Neural progenitor cell (in vitro differentiated cells): ENCODE measurements at regions not wholly inside any gene's neighbourhood (a gene's known extent, or its start where the extent isn't known, plus 50 kb on each side); places are given as distances from the start of the nearest gene placed in this dataset.

Source experiments
- DNase-seq: peaks from one replicate; pipeline ENCODE4 v3.0.0-alpha.2; 2016; ENCODE audit warnings: low spot score
- H2AFZ ChIP-seq: fragments of 200-600 bp; sonication (generic); replicated peaks from 2 replicates; pipeline ENCODE4 v1.6.1; 2016; ENCODE audit warnings: antibody characterized with exemption
- H3F3A ChIP-seq: fragments of 200-600 bp; sonication (generic); 2 replicates; pipeline ENCODE4 v1.6.1; 2016; ENCODE audit warnings: antibody characterized with exemption, low read depth
- H3K27ac ChIP-seq: fragments of 200-600 bp; sonication (generic); 2 replicates; pipeline ENCODE4 v1.5.1; 2016; ENCODE audit warnings: mild to moderate bottlenecking
- H3K27me3 ChIP-seq: fragments of 200-600 bp; sonication (generic); 2 replicates; pipeline ENCODE4 v1.6.1; 2016; ENCODE audit warnings: mild to moderate bottlenecking, moderate library complexity
- H3K36me3 ChIP-seq: fragments of 200-600 bp; sonication (generic); 2 replicates; pipeline ENCODE4 v1.5.1; 2016
- H3K4me1 ChIP-seq: fragments of 200-600 bp; sonication (generic); 2 replicates; pipeline ENCODE4 v1.6.1; 2016; ENCODE audit warnings: mixed run types
- H3K4me2 ChIP-seq: fragments of 200-600 bp; sonication (generic); 2 replicates; pipeline ENCODE4 v1.6.1; 2016
- H3K4me3 ChIP-seq: fragments of 200-600 bp; sonication (generic); 2 replicates; pipeline ENCODE4 v1.5.1; 2016
- H3K79me2 ChIP-seq: fragments of 200-600 bp; sonication (generic); 2 replicates; pipeline ENCODE4 v1.6.1; 2016; ENCODE audit warnings: low read depth
- H3K9ac ChIP-seq: fragments of 200-600 bp; sonication (generic); 2 replicates; pipeline ENCODE4 v1.6.1; 2016
- H3K9me3 ChIP-seq: fragments of 200-600 bp; sonication (generic); 2 replicates; pipeline ENCODE4 v1.5.1; 2016; ENCODE audit warnings: low read depth
- H4K20me1 ChIP-seq: fragments of 200-600 bp; sonication (generic); 2 replicates; pipeline ENCODE4 v1.6.1; 2016; ENCODE audit warnings: low read depth
- H3K27ac Mint-ChIP-seq: 3 replicates; pipeline ENCODE4 v1.8.0; 2021; ENCODE audit warnings: mixed read lengths
- H3K27me3 Mint-ChIP-seq: 2 replicates; pipeline ENCODE4 v1.8.0; 2022; ENCODE audit warnings: low read depth, mild to moderate bottlenecking, inconsistent platforms, moderate library complexity, mixed read lengths; ENCODE audit not compliant: insufficient read depth
- H3K36me3 Mint-ChIP-seq: 3 replicates; pipeline ENCODE4 v1.8.0; 2021; ENCODE audit warnings: mixed read lengths
- H3K4me1 Mint-ChIP-seq: 3 replicates; pipeline ENCODE4 v1.8.0; 2021; ENCODE audit warnings: mixed read lengths
- H3K4me3 Mint-ChIP-seq: 3 replicates; pipeline ENCODE4 v1.8.0; 2021; ENCODE audit warnings: mild to moderate bottlenecking, moderate library complexity, mixed read lengths
- H3K9me3 Mint-ChIP-seq: 3 replicates; pipeline ENCODE4 v1.8.0; 2020; ENCODE audit warnings: mixed read lengths
- EZH2 ChIP-seq: fragments of 200-600 bp; sonication (generic); IDR thresholded peaks from 2 replicates; pipeline ENCODE4 v1.6.1; 2017; ENCODE audit warnings: antibody characterized with exemption, mild to moderate bottlenecking, moderate library complexity
- EZH2phosphoT487 ChIP-seq: fragments of 200-600 bp; sonication (generic); IDR thresholded peaks from 2 replicates; pipeline ENCODE4 v1.6.1; 2017; ENCODE audit warnings: antibody characterized with exemption
- TF ChIP-seq, protein P1 (sequence below): fragments of 200-600 bp; sonication (generic); IDR thresholded peaks from 2 replicates; pipeline ENCODE4 v1.5.1; 2017; ENCODE audit warnings: antibody characterized with exemption, mild to moderate bottlenecking

DNA sequence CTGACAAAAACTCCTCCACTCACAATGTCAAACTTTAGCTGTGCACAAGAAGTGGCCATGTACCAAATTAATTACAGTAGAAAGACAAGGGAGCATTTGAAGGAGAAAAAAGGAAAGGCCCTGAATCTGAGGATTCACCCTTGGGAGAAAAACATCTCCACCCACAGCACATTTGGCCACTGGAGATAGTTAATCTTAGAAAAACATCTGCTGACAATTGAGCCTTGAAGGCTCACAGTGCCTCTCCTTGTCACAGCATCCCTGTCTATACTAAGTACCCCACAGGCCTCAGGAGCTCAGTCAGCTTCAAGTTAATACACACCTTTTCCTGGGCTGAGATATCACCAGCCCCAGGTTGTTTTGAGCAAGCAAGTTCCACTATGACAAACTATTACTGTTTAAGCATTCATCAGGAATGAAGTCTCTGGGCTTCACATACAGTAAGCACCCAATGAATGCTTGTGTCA lies 78.1 kb upstream of the SETMAR start:
- H3K4me1 Mint-ChIP-seq, result peaks cover 14% of the 10 kb centered on the region
- Histone ChIP-seq H3K4me3 (no peak overlapping the region), H3K9ac (no peak overlapping the region), H3K9me3 (no peaks in the 10 kb centered on the region), H2AFZ (no peak overlapping the region), H3K79me2 (no peaks in the 10 kb centered on the region), H3K36me3 (no peaks in the 10 kb centered on the region), H3K27ac (no peak overlapping the region), H3K27me3 (no peaks in the 10 kb centered on the region), H3F3A (no peaks in the 10 kb centered on the region), H4K20me1 (no peaks in the 10 kb centered on the region), H3K4me1 (no peaks in the 10 kb centered on the region), H3K4me2 (no peak overlapping the region)
- H3K9me3 Mint-ChIP-seq, result no peaks in the 10 kb centered on the region
- no peak overlapping the region for H3K27ac Mint-ChIP-seq
- H3K27me3 Mint-ChIP-seq, result peaks cover 3% of the 10 kb centered on the region
- TF ChIP-seq, protein P1, sequence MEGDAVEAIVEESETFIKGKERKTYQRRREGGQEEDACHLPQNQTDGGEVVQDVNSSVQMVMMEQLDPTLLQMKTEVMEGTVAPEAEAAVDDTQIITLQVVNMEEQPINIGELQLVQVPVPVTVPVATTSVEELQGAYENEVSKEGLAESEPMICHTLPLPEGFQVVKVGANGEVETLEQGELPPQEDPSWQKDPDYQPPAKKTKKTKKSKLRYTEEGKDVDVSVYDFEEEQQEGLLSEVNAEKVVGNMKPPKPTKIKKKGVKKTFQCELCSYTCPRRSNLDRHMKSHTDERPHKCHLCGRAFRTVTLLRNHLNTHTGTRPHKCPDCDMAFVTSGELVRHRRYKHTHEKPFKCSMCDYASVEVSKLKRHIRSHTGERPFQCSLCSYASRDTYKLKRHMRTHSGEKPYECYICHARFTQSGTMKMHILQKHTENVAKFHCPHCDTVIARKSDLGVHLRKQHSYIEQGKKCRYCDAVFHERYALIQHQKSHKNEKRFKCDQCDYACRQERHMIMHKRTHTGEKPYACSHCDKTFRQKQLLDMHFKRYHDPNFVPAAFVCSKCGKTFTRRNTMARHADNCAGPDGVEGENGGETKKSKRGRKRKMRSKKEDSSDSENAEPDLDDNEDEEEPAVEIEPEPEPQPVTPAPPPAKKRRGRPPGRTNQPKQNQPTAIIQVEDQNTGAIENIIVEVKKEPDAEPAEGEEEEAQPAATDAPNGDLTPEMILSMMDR, result no peak
- no peak for TF ChIP-seq EZH2
- TF ChIP-seq EZH2phosphoT487, result no peak
- no peak for DNase-seq
- H3K36me3 Mint-ChIP-seq, result no peaks in the 10 kb centered on the region
- H3K4me3 Mint-ChIP-seq, result no peak overlapping the region

DNA sequence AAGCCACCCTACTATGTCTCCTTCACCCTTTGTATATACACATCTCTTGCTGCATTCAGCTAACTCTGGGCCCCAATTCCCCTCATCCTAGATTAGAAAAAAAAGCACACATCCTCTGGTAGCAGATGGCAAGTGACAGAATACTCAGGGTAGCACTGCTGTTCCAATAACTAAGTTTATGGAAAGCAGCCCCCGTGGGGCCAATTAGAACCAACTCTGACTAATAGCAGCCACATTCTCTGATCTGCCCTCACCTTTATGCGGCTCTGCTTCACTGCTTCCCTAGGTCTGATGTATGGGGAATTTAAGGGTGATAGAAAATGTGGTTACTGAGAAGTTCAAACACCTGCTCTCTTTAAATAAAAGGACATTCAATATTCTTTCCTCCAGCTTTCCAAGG lies 74.9 kb upstream of the SETMAR start:
- Mint-ChIP-seq H3K36me3 (no peaks in the 10 kb centered on the region), H3K4me3 (no peak overlapping the region), H3K27ac (no peak overlapping the region), H3K27me3 (peaks cover 3% of the 10 kb centered on the region), H3K9me3 (no peaks in the 10 kb centered on the region), H3K4me1 (peaks cover 4% of the 10 kb centered on the region)
- Histone ChIP-seq H3K4me3 (no peak overlapping the region), H3K4me1 (peaks cover 11% of the 10 kb centered on the region), H3K9me3 (no peaks in the 10 kb centered on the region), H3K79me2 (no peaks in the 10 kb centered on the region), H3K36me3 (no peaks in the 10 kb centered on the region), H3K27me3 (no peaks in the 10 kb centered on the region), H3K9ac (no peak overlapping the region), H2AFZ (no peak overlapping the region), H3K4me2 (no peak overlapping the region), H4K20me1 (no peaks in the 10 kb centered on the region), H3K27ac (no peak overlapping the region), H3F3A (peaks cover 2% of the 10 kb centered on the region)
- TF ChIP-seq EZH2, result no peak
- TF ChIP-seq, protein P1, result no peak
- no peak for TF ChIP-seq EZH2phosphoT487
- no peak for DNase-seq

DNA sequence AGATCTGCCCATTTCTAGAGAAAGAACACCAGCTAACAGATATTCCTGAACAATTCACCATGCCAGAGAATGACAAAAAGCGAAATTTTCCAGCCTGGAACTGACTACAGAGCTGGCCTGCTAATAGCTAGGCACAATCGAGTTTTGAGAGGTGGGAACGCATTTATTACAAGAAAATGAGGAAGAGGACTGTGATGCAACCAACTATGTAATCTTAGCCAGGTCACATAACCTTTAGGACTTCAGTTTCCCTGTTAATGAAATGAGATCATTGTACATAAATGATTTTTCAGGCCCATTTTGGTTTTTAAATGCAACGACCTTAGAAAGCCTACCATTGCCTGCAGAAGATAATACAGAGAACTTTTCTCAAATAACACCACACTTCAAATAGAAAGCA lies 72.1 kb upstream of the SETMAR start:
- H2AFZ ChIP-seq, result no peak overlapping the region
- H3K4me2 ChIP-seq, result no peak overlapping the region
- no peaks in the 10 kb centered on the region for H3K27me3 ChIP-seq
- H3K9me3 Mint-ChIP-seq, result no peaks in the 10 kb centered on the region
- no peak for DNase-seq
- H3K27me3 Mint-ChIP-seq, result no peaks in the 10 kb centered on the region
- H4K20me1 ChIP-seq, result no peaks in the 10 kb centered on the region
- no peaks in the 10 kb centered on the region for H3K79me2 ChIP-seq
- H3K4me3 ChIP-seq, result no peak overlapping the region
- no peak overlapping the region for H3K4me3 Mint-ChIP-seq
- no peaks in the 10 kb centered on the region for H3K36me3 ChIP-seq
- no peak overlapping the region for H3K9ac ChIP-seq
- TF ChIP-seq, protein P1, result no peak
- no peak for TF ChIP-seq EZH2phosphoT487
- no peak for TF ChIP-seq EZH2
- peaks cover 3% of the 10 kb centered on the region for H3F3A ChIP-seq
- H3K9me3 ChIP-seq, result no peaks in the 10 kb centered on the region
- no peaks in the 10 kb centered on the region for H3K4me1 Mint-ChIP-seq
- no peak overlapping the region for H3K27ac ChIP-seq
- no peak overlapping the region for H3K27ac Mint-ChIP-seq
- peaks cover 17% of the 10 kb centered on the region for H3K4me1 ChIP-seq
- H3K36me3 Mint-ChIP-seq, result no peaks in the 10 kb centered on the region
